ENCODE measurements at regions not wholly inside any gene's neighbourhood (a gene's known extent, or its start where the extent isn't known, plus 50 kb on each side); places are given as distances from the start of the nearest gene placed in this dataset.

- no peak for TF ChIP-seq PRDM6 (tag by site-specific recombination; IDR thresholded peaks at IDR 0.05)
Observed at GRCh38 chr12:86647800-86648199, 391.6 kb upstream of the MGAT4C start (continued).

- TF ChIP-seq ZFP69B (tag by site-specific recombination; IDR thresholded peaks at IDR 0.05) (no peak), ZNF274 (IDR thresholded peaks at IDR 0.05; ENCODE audit: low read length) (no peak), ZNF274 (tag by site-specific recombination; IDR thresholded peaks at IDR 0.05; ENCODE audit: borderline replicate concordance) (no peak)
- Histone ChIP-seq H3K4me3 (ENCODE audit: low read depth, low read length) (no peak overlapping the region), H3K9me3 (ENCODE audit: control insufficient read depth, insufficient read depth, low read depth, low read length) (no peaks in the 10 kb centered on the region), H3K4me1 (ENCODE audit: control insufficient read depth, insufficient read depth, low read length) (no peaks in the 10 kb centered on the region), H3K36me3 (ENCODE audit: control insufficient read depth in 2 of 2, insufficient read depth in 1 of 2, low read length in 2 of 2) (no peaks in the 10 kb centered on the region), H3K27ac (ENCODE audit: extremely low read depth, low read depth, low read length) (no peak overlapping the region)
- CTCF ChIA-PET, result interaction anchor here (0.6 kb wide), 1 partner anchor 15 kb away, joined by 4 read pairs; no protein-coding TSS in a partner anchor
- POLR2A ChIA-PET, result no interaction called here
Observed at GRCh38 chr12:86634456-86635410, 378.5 kb upstream of the MGAT4C start.

DNA sequence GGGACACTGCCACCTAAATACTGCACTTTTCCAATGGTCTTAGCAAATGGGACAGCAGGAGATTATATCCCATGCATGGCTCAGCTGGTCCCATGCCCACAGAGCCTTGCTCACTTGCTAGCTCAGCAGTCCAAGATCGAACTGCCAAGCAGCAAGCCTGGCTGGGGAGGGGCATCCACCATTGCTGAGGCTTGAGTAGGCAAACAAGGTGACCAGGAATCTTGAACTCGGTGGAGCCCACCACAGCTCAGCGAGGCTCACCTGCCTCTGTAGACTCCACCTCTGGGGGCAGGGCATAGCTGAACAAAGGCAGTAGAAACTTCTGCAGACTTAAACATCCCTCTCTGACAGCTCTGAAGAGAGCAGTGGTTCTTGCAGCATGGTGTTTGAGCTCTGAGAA lies 370.8 kb upstream of the MGAT4C start:
- no peak overlapping the region for H3K4me3 ChIP-seq (ENCODE audit: low read depth, low read length)
- H3K36me3 ChIP-seq (ENCODE audit: control insufficient read depth in 2 of 2, insufficient read depth in 1 of 2, low read length in 2 of 2), result no peaks in the 10 kb centered on the region
- POLR2A ChIA-PET, result no interaction called here
- CTCF ChIA-PET, result no interaction called here
- no peak for TF ChIP-seq ZNF433 (tag by site-specific recombination; IDR thresholded peaks at IDR 0.05; ENCODE audit: low read depth)
- no peak for TF ChIP-seq ZNF223 (tag by site-specific recombination; IDR thresholded peaks at IDR 0.05)
- TF ChIP-seq, protein P1, sequence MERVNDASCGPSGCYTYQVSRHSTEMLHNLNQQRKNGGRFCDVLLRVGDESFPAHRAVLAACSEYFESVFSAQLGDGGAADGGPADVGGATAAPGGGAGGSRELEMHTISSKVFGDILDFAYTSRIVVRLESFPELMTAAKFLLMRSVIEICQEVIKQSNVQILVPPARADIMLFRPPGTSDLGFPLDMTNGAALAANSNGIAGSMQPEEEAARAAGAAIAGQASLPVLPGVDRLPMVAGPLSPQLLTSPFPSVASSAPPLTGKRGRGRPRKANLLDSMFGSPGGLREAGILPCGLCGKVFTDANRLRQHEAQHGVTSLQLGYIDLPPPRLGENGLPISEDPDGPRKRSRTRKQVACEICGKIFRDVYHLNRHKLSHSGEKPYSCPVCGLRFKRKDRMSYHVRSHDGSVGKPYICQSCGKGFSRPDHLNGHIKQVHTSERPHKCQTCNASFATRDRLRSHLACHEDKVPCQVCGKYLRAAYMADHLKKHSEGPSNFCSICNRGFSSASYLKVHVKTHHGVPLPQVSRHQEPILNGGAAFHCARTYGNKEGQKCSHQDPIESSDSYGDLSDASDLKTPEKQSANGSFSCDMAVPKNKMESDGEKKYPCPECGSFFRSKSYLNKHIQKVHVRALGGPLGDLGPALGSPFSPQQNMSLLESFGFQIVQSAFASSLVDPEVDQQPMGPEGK (tag by site-specific recombination; IDR thresholded peaks at IDR 0.05), result no peak
- TF ChIP-seq ZNF302 (tag by site-specific recombination; IDR thresholded peaks at IDR 0.05; ENCODE audit: low read depth), result no peak
- no peak for TF ChIP-seq HOXA7 (CRISPR knock-in tag; IDR thresholded peaks at IDR 0.05; ENCODE audit: borderline replicate concordance)
- TF ChIP-seq OSR2 (tag by site-specific recombination; IDR thresholded peaks at IDR 0.05), result no peak
- TF ChIP-seq, protein P2, sequence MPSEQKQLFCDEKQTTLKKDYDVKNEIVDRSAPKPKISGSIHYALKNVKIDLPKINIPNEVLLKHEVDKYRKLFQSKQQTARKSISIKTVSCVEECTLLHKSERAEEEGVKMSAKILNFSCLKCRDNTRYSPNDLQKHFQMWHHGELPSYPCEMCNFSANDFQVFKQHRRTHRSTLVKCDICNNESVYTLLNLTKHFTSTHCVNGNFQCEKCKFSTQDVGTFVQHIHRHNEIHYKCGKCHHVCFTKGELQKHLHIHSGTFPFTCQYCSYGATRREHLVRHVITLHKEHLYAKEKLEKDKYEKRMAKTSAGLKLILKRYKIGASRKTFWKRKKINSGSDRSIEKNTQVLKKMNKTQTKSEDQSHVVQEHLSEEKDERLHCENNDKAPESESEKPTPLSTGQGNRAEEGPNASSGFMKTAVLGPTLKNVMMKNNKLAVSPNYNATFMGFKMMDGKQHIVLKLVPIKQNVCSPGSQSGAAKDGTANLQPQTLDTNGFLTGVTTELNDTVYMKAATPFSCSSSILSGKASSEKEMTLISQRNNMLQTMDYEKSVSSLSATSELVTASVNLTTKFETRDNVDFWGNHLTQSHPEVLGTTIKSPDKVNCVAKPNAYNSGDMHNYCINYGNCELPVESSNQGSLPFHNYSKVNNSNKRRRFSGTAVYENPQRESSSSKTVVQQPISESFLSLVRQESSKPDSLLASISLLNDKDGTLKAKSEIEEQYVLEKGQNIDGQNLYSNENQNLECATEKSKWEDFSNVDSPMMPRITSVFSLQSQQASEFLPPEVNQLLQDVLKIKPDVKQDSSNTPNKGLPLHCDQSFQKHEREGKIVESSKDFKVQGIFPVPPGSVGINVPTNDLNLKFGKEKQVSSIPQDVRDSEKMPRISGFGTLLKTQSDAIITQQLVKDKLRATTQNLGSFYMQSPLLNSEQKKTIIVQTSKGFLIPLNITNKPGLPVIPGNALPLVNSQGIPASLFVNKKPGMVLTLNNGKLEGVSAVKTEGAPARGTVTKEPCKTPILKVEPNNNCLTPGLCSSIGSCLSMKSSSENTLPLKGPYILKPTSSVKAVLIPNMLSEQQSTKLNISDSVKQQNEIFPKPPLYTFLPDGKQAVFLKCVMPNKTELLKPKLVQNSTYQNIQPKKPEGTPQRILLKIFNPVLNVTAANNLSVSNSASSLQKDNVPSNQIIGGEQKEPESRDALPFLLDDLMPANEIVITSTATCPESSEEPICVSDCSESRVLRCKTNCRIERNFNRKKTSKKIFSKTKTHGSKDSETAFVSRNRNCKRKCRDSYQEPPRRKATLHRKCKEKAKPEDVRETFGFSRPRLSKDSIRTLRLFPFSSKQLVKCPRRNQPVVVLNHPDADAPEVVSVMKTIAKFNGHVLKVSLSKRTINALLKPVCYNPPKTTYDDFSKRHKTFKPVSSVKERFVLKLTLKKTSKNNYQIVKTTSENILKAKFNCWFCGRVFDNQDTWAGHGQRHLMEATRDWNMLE (tag by site-specific recombination; conservative IDR thresholded peaks at IDR 0.05; ENCODE audit: low read depth), result no peak
- no peak for TF ChIP-seq REPIN1 (tag by site-specific recombination; IDR thresholded peaks at IDR 0.05; ENCODE audit: low read depth)
- no peak for TF ChIP-seq ZNF768 (tag by site-specific recombination; IDR thresholded peaks at IDR 0.05)
- no peak for TF ChIP-seq OVOL3 (tag by site-specific recombination; IDR thresholded peaks at IDR 0.05)
- TF ChIP-seq WT1 (tag by site-specific recombination; IDR thresholded peaks at IDR 0.05), result no peak
- no peak for TF ChIP-seq ZNF549 (tag by site-specific recombination; IDR thresholded peaks at IDR 0.05)
- no peak for TF ChIP-seq ZNF423 (tag by site-specific recombination; IDR thresholded peaks at IDR 0.05)
- H3K9me3 ChIP-seq (ENCODE audit: control insufficient read depth, insufficient read depth, low read depth, low read length), result no peaks in the 10 kb centered on the region
- H3K4me1 ChIP-seq (ENCODE audit: control insufficient read depth, insufficient read depth, low read length), result no peaks in the 10 kb centered on the region
- no peak overlapping the region for H3K27ac ChIP-seq (ENCODE audit: extremely low read depth, low read depth, low read length)
